A549 (cell line): ENCODE measurements at regions not wholly inside any gene's neighbourhood (a gene's known extent, or its start where the extent isn't known, plus 50 kb on each side); places are given as distances from the start of the nearest gene placed in this dataset.
A peak's percentile ranks its signal among the peaks of the same experiment; 100 is the strongest.

Experiments
- ATAC-seq, 2 experiments: fragments of 200-7000 bp in 1 of 2; fragments of >200 bp in 1 of 2; cut with Nextera tagmentation in 1 of 2; cut with Tn5 transposase in 1 of 2; 3 replicates each; pipeline versions ENCODE4 v1.8.0 to v1.9.1; 2018 to 2020; ENCODE audit warnings: mild to moderate bottlenecking in 1 of 2, moderate library complexity in 1 of 2
- CTCF ChIA-PET: fragments of 300-600 bp; sonication (Branson Sonifier 250); formaldehyde crosslinking; extraction: SDS; loops from one replicate; lab custom pipeline; 2021; ENCODE audit warnings: antibody characterized with exemption, inconsistent platforms; lab: Yijun Ruan, JAX
- POLR2A ChIA-PET: fragments of 350-600 bp; formaldehyde crosslinking; extraction: SDS; loops from one replicate; lab custom pipeline; 2021; ENCODE audit warnings: antibody characterized with exemption, inconsistent platforms; lab: Yijun Ruan, JAX
- DNase-seq, 2 experiments: peaks; one replicate each; pipeline versions ENCODE4 v3.0.0 to v3.0.0-alpha.2; 2011 to 2016; ENCODE audit warnings: low read depth in 1 of 2, low spot score in 1 of 2
- FAIRE-seq: peaks from 2 replicates; lab custom pipeline; 2011; peaks lifted over from hg19 to GRCh38; lab: Jason Lieb, UNC
- H3K27ac ChIP-seq, 2 experiments: fragments of >200 bp; sonication (Bioruptor Twin); formaldehyde crosslinking; 3 replicates each; pipeline ENCODE4 v1.5.1; 2016 to 2017
- H3K4me1 ChIP-seq: fragments of >200 bp; sonication (Bioruptor Twin); formaldehyde crosslinking; 3 replicates; pipeline ENCODE4 v1.6.1; 2016
- H3K4me2 ChIP-seq: fragments of >200 bp; sonication (Bioruptor Twin); formaldehyde crosslinking; 3 replicates; pipeline ENCODE4 v1.6.1; 2016
- H3K4me3 ChIP-seq: fragments of >200 bp; sonication (Bioruptor Twin); formaldehyde crosslinking; 3 replicates; pipeline ENCODE4 v1.5.1; 2016
- H3K9me3 ChIP-seq: fragments of >200 bp; sonication (Bioruptor Twin); formaldehyde crosslinking; 3 replicates; pipeline ENCODE4 v1.6.1; 2016
- BHLHE40 ChIP-seq: IDR thresholded peaks from 2 replicates; pipeline ENCODE4 v1.6.1; 2012; ENCODE audit warnings: low read depth, low read length, inconsistent platforms
- CBX2 ChIP-seq: fragments of 200-600 bp; sonication (generic); IDR thresholded peaks from 2 replicates; pipeline ENCODE4 v1.6.1; 2016; ENCODE audit warnings: low read depth, mild to moderate bottlenecking, borderline replicate concordance
- CEBPB ChIP-seq, 2 experiments: fragments of >200 bp in 1 of 2; sonication (Bioruptor Twin) in 1 of 2; formaldehyde crosslinking in 1 of 2; IDR thresholded peaks; 2 replicates each; pipeline ENCODE4 v1.6.1; 2012 to 2016
- FOSL2 ChIP-seq, 2 experiments: fragments of 450-650 bp in 1 of 2; fragments of >200 bp in 1 of 2; sonication (Bioruptor Twin) in 1 of 2; formaldehyde crosslinking; IDR thresholded peaks; 2 replicates each; pipeline versions ENCODE4 v1.5.0 to v1.6.1; 2016 to 2020; ENCODE audit warnings: mild to moderate bottlenecking in 1 of 2, moderate library complexity in 1 of 2
- GATA3 ChIP-seq: IDR thresholded peaks from 2 replicates; pipeline ENCODE4 v1.6.1; 2012; ENCODE audit warnings: borderline replicate concordance
- HEYL ChIP-seq: fragments of 250-450 bp; sonication (Bioruptor Pico); IDR thresholded peaks from 2 replicates; pipeline ENCODE4 v1.8.0; 2021; ENCODE audit warnings: mild to moderate bottlenecking, moderate library complexity
- HOXA7 ChIP-seq: fragments of 250-450 bp; sonication (Bioruptor Pico); IDR thresholded peaks from 2 replicates; pipeline ENCODE4 v1.5.0; 2020; ENCODE audit warnings: mild to moderate bottlenecking, moderate library complexity
- HOXB5 ChIP-seq: fragments of 250-450 bp; sonication (Bioruptor Pico); IDR thresholded peaks from 2 replicates; pipeline ENCODE4 v1.5.0; 2020; ENCODE audit warnings: mild to moderate bottlenecking, moderate library complexity
- JUNB ChIP-seq: fragments of >200 bp; sonication (Bioruptor Twin); formaldehyde crosslinking; IDR thresholded peaks from 2 replicates; pipeline ENCODE4 v1.6.1; 2016
- KDM5A ChIP-seq: fragments of 200-600 bp; sonication (generic); IDR thresholded peaks from 2 replicates; pipeline ENCODE4 v1.6.1; 2016; ENCODE audit warnings: antibody characterized with exemption, mild to moderate bottlenecking
- NFE2L2 ChIP-seq: fragments of 150-350 bp; conservative IDR thresholded peaks from 2 replicates; pipeline ENCODE4 v1.6.1; 2014; ENCODE audit warnings: low read length
- PHF8 ChIP-seq: fragments of 200-600 bp; sonication (generic); IDR thresholded peaks from 2 replicates; pipeline ENCODE4 v1.6.1; 2016; ENCODE audit warnings: low read depth, mild to moderate bottlenecking, antibody characterized with exemption, moderate library complexity, borderline replicate concordance
- POLR2A ChIP-seq: IDR thresholded peaks from 2 replicates; pipeline ENCODE4 v1.6.1; 2012; ENCODE audit warnings: mild to moderate bottlenecking, low read length
- POLR2AphosphoS2 ChIP-seq: conservative IDR thresholded peaks from 2 replicates; pipeline ENCODE4 v1.6.1; 2012; ENCODE audit warnings: low read length, improper control_type of control experiment, inconsistent platforms
- RARB ChIP-seq: fragments of 250-450 bp; sonication (Bioruptor Pico); IDR thresholded peaks from 2 replicates; pipeline ENCODE4 v1.8.0; 2021; ENCODE audit warnings: mild to moderate bottlenecking, moderate library complexity
- RNF2 ChIP-seq: fragments of 200-600 bp; sonication (generic); IDR thresholded peaks from 2 replicates; pipeline ENCODE4 v1.6.1; 2016; ENCODE audit warnings: low read depth, mild to moderate bottlenecking, antibody characterized with exemption, moderate library complexity, borderline replicate concordance
- SREBF2 ChIP-seq: fragments of 450-650 bp; IDR thresholded peaks from 2 replicates; pipeline ENCODE4 v1.6.1; 2014; ENCODE audit warnings: mild to moderate bottlenecking, moderate library complexity
- ZC3H11A ChIP-seq: fragments of 450-650 bp; IDR thresholded peaks from 2 replicates; pipeline ENCODE4 v1.6.1; 2014; ENCODE audit warnings: antibody characterized with exemption, mild to moderate bottlenecking
- ZFP36 ChIP-seq: fragments of 450-650 bp; IDR thresholded peaks from 2 replicates; pipeline ENCODE4 v1.6.1; 2014; ENCODE audit warnings: borderline replicate concordance; ENCODE audit not compliant: partially characterized antibody
- ZNF302 ChIP-seq: fragments of 250-450 bp; sonication (Bioruptor Pico); IDR thresholded peaks from 2 replicates; pipeline ENCODE4 v1.9.0; 2021; ENCODE audit warnings: inconsistent platforms, mild to moderate bottlenecking, moderate library complexity
- ZSCAN20 ChIP-seq: fragments of 250-450 bp; sonication (Bioruptor Pico); IDR thresholded peaks from 2 replicates; pipeline ENCODE4 v1.8.0; 2022; ENCODE audit warnings: mild to moderate bottlenecking, moderate library complexity
- WGBS: methylation state at CpG from one replicate; pipeline ENCODE4 v1.1.6; 2017; ENCODE audit errors: missing lambda C conversion rate; 5-methylcytosine and 5-hydroxymethylcytosine counted together
- TF ChIP-seq, protein P1 (sequence below): fragments of 450-650 bp; IDR thresholded peaks from 2 replicates; pipeline ENCODE4 v1.6.1; 2014; ENCODE audit warnings: antibody characterized with exemption
- TF ChIP-seq, protein P2 (sequence below): IDR thresholded peaks from 2 replicates; pipeline ENCODE4 v1.6.1; 2012
- TF ChIP-seq, protein P3 (sequence below): fragments of >200 bp; sonication (Bioruptor Twin); formaldehyde crosslinking; IDR thresholded peaks from 3 replicates; pipeline ENCODE4 v1.5.1; 2016
- TF ChIP-seq, protein P4 (sequence below): IDR thresholded peaks from 2 replicates; pipeline ENCODE4 v1.6.1; 2012
- TF ChIP-seq, protein P5 (sequence below): fragments of 250-450 bp; sonication (Bioruptor Pico); IDR thresholded peaks from 2 replicates; pipeline ENCODE4 v1.5.0; 2021; ENCODE audit warnings: mild to moderate bottlenecking, moderate library complexity, borderline replicate concordance

DNA sequence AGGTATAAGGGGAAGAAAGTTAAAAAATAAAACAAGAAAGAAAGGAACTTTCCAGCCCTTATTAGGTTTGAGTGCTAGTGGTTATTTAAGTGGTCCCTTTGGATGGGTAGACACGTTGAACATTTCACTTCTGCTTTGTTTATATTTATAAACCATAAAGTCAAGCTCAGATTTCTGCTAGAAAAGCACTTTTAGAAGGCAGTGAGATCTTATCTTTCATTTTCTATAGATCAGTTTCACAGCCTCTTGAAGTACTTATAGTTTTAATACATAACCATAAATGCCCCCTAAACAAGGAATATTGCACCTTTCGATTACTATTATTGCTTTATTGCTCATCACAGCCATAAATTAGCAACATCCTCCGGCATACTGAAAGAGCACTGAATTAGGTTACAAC lies 446.8 kb upstream of the PLXNA2 start (continued):
- TF ChIP-seq, protein P1, sequence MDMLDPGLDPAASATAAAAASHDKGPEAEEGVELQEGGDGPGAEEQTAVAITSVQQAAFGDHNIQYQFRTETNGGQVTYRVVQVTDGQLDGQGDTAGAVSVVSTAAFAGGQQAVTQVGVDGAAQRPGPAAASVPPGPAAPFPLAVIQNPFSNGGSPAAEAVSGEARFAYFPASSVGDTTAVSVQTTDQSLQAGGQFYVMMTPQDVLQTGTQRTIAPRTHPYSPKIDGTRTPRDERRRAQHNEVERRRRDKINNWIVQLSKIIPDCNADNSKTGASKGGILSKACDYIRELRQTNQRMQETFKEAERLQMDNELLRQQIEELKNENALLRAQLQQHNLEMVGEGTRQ, result no peak
- TF ChIP-seq BHLHE40 (no peak), POLR2A (no peak), ZSCAN20 (CRISPR knock-in tag) (no peak), RNF2 (no peak)
- TF ChIP-seq, protein P2, sequence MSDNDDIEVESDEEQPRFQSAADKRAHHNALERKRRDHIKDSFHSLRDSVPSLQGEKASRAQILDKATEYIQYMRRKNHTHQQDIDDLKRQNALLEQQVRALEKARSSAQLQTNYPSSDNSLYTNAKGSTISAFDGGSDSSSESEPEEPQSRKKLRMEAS, result no peak

DNA sequence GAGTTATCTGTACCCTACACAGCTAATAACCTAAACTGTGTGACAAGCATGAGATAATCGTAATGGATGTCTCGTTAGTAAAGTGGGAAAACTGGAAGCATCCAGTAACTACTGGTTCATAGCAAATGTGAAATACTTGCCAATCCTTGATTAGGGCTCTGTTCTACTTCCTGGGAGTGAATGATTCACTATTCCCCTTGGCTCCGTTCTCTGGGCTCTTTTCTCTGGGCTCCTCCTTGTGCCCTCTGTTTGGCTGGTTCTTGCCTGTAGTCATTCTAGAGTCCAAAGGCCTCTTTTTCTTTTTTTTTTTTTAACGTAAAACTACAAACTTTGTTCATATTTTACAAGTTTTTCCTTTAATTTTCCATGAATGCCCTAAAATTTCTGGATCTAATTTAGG lies 465.8 kb upstream of the PLXNA2 start:
- whole genome bisulfite sequencing, result 2% methylated on average over 4 of the region's 4 CpGs
- ChIA-PET CTCF (no interaction called here), POLR2A (no interaction called here)
- Histone ChIP-seq H3K9me3 (no peaks in the 10 kb centered on the region), H3K4me1 (no peaks in the 10 kb centered on the region), H3K4me2 (no peak overlapping the region), H3K4me3 (no peak overlapping the region), H3K27ac (no peak overlapping the region)
- ATAC-seq (no peak), DNase-seq (no peak), FAIRE-seq (no peak)
- no peak for TF ChIP-seq PHF8
- TF ChIP-seq, protein P3, sequence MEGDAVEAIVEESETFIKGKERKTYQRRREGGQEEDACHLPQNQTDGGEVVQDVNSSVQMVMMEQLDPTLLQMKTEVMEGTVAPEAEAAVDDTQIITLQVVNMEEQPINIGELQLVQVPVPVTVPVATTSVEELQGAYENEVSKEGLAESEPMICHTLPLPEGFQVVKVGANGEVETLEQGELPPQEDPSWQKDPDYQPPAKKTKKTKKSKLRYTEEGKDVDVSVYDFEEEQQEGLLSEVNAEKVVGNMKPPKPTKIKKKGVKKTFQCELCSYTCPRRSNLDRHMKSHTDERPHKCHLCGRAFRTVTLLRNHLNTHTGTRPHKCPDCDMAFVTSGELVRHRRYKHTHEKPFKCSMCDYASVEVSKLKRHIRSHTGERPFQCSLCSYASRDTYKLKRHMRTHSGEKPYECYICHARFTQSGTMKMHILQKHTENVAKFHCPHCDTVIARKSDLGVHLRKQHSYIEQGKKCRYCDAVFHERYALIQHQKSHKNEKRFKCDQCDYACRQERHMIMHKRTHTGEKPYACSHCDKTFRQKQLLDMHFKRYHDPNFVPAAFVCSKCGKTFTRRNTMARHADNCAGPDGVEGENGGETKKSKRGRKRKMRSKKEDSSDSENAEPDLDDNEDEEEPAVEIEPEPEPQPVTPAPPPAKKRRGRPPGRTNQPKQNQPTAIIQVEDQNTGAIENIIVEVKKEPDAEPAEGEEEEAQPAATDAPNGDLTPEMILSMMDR, result no peak

DNA sequence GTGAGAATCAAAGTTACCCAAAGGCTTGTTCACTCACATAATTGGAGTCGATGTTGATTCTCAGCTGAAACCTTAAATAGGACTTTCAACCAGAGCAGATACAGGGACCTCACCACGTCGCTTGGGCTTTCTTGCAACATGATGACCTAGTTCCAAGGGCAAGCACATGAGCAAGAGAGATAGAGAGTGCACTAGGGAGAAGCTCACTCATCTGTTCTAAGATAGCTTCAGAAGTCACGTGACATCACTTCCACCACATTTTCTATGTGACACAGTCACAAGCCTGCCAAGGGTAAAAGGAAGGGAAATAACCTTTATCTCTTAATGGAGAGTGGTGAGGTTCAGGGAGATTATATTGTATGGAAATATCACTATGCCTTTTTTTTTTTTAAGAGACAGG lies 470.1 kb upstream of the PLXNA2 start:
- WGBS, result 0% methylated on average over 4 of the region's 4 CpGs

DNA sequence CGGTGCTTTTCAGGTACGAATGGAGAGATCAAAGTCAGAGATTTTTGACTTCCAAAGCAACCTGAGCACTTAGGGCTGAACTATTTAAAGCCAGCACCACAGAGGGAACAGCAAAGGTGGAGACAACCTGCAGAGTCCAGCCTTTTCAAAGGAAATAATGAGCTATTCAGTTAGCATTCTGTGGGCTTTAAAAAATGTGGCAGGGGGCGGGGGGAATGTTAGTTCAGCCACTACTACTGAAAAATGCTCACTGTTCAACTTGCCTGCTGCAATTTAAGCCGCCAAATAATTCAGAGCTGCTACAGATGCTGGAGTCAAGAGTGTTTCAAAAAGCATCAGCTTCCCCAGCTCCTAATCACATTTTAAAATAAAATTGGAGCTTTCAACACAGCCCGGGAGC lies 473.3 kb upstream of the PLXNA2 start:
- Histone ChIP-seq H3K4me3 (no peak overlapping the region), H3K4me1 (no peaks in the 10 kb centered on the region), H3K9me3 (peaks cover 2% of the 10 kb centered on the region; the same call in 2 of the 3 replicates), H3K27ac (no peak overlapping the region), H3K4me2 (no peak overlapping the region)
- 13% methylated on average over 5 of the region's 5 CpGs for WGBS
- ChIA-PET CTCF (no interaction called here), POLR2A (no interaction called here)
- no peak for ATAC-seq
- FAIRE-seq, result no peak
- DNase-seq, result no peak
- TF ChIP-seq HOXA7 (CRISPR knock-in tag) (no peak), BHLHE40 (no peak), RARB (no peak), POLR2A (no peak), KDM5A (no peak), ZSCAN20 (CRISPR knock-in tag) (no peak), SREBF2 (no peak), ZC3H11A (no peak), GATA3 (no peak), ZFP36 (no peak), NFE2L2 (no peak), HEYL (CRISPR knock-in tag) (no peak), ZNF302 (CRISPR knock-in tag) (no peak), FOSL2 (IDR thresholded peaks at IDR 0.05) (no peak), FOSL2 (CRISPR knock-in tag; IDR thresholded peaks at IDR 0.05) (no peak), CEBPB (IDR thresholded peaks at IDR 0.05) (no peak), JUNB (no peak), HOXB5 (CRISPR knock-in tag) (no peak), CBX2 (no peak)
- TF ChIP-seq, protein P4, sequence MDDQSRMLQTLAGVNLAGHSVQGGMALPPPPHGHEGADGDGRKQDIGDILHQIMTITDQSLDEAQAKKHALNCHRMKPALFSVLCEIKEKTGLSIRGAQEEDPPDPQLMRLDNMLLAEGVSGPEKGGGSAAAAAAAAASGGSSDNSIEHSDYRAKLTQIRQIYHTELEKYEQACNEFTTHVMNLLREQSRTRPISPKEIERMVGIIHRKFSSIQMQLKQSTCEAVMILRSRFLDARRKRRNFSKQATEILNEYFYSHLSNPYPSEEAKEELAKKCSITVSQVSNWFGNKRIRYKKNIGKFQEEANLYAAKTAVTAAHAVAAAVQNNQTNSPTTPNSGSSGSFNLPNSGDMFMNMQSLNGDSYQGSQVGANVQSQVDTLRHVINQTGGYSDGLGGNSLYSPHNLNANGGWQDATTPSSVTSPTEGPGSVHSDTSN, result no peak
- TF ChIP-seq, protein P5, sequence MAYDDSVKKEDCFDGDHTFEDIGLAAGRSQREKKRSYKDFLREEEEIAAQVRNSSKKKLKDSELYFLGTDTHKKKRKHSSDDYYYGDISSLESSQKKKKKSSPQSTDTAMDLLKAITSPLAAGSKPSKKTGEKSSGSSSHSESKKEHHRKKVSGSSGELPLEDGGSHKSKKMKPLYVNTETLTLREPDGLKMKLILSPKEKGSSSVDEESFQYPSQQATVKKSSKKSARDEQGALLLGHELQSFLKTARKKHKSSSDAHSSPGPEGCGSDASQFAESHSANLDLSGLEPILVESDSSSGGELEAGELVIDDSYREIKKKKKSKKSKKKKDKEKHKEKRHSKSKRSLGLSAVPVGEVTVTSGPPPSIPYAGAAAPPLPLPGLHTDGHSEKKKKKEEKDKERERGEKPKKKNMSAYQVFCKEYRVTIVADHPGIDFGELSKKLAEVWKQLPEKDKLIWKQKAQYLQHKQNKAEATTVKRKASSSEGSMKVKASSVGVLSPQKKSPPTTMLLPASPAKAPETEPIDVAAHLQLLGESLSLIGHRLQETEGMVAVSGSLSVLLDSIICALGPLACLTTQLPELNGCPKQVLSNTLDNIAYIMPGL (CRISPR knock-in tag), result no peak

More for the DNA sequence above, 470.1 kb upstream of the PLXNA2 start:
- no peaks in the 10 kb centered on the region; the same call in 2 of the 3 replicates for H3K9me3 ChIP-seq
- no peak overlapping the region for H3K4me2 ChIP-seq
- no peak overlapping the region for H3K27ac ChIP-seq
- DNase-seq (no peak), ATAC-seq (no peak), FAIRE-seq (no peak)
- H3K4me3 ChIP-seq, result no peak overlapping the region
- no peak for TF ChIP-seq POLR2AphosphoS2
- TF ChIP-seq, protein P1, result peak; percentile 38; the same call in 1 of the 2 replicates
- POLR2A ChIA-PET, result no interaction called here
- H3K4me1 ChIP-seq, result no peaks in the 10 kb centered on the region
- CTCF ChIA-PET, result no interaction called here
